ENCODE measurements at regions not wholly inside any gene's neighbourhood (a gene's known extent, or its start where the extent isn't known, plus 50 kb on each side); places are given as distances from the start of the nearest gene placed in this dataset.

DNA sequence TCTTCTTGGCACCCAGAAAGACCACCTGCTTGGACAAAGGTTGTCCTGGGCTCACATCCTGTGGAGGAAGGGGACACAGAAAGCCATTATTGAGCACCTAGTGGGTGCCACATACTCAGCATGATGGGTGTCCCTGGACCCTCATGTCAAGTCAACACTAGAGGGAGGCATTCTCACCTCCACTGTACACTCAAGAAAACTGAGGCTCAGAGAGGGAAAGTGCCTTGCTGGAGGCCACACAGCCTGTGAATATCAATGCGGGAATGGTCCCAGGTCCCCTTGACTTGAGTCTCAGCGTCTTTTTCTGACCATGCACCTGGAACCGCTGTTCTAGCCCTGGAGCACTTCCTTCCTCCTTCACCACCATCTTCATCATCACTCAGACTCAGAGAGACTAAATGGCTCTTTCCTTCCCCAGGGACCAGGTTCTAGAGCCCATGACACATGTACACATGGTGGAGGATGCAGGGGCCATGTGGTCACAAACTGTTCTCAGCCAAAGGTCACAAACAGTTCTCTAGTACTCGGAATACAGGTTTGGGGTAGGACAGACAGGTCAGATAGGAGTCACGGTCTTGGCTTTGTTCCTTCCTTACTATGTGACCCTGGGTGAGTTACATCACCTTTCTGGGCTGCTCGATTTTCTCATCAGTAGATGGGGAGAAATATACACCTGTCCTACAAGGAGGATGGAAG lies 89.2 kb upstream of the WNT4 start:
- Histone ChIP-seq H3K36me3 (replicated peaks; ENCODE audit: insufficient read depth, low read length) (no peaks in the 10 kb centered on the region), H3F3A (ENCODE audit: insufficient read depth, low read length) (no peaks in the 10 kb centered on the region), H3K9me3 (replicated peaks; ENCODE audit: insufficient read depth, low read length) (no peaks in the 10 kb centered on the region), H3K27me3 (replicated peaks; ENCODE audit: insufficient read depth, low read length) (peaks cover 88% of the 10 kb centered on the region), H3K4me1 (ENCODE audit: low read length) (no peaks in the 10 kb centered on the region), H3K4me3 (ENCODE audit: low read length) (no peak overlapping the region), H3K9ac (ENCODE audit: low read length) (no peak overlapping the region), H3K4me2 (ENCODE audit: low read depth, low read length) (no peak overlapping the region), H4K20me1 (ENCODE audit: insufficient read depth, low read length) (no peaks in the 10 kb centered on the region), H2AFZ (ENCODE audit: low read length) (no peak overlapping the region), H3K9me2 (replicated peaks; ENCODE audit: insufficient read depth, low read length) (no peaks in the 10 kb centered on the region), H3K27ac (ENCODE audit: low read length) (no peak overlapping the region), H3K79me2 (ENCODE audit: low read length) (no peaks in the 10 kb centered on the region)
- no peak for DNase-seq
- no peak for TF ChIP-seq CTCF (IDR thresholded peaks at IDR 0.05; ENCODE audit: low read length)
- TF ChIP-seq EZH2 (optimal IDR thresholded peaks at IDR 0.05; ENCODE audit: low read depth, low read length): no peak

GRCh38 chr1:22233222-22233621 lies 90.3 kb upstream of the WNT4 start:
- no peak overlapping the region for H3K4me2 ChIP-seq (ENCODE audit: low read depth, low read length)
- H3K4me1 ChIP-seq (ENCODE audit: low read length): no peaks in the 10 kb centered on the region
- no peaks in the 10 kb centered on the region for H3K9me2 ChIP-seq (replicated peaks; ENCODE audit: insufficient read depth, low read length)
- H2AFZ ChIP-seq (ENCODE audit: low read length): no peak overlapping the region
- H3K27me3 ChIP-seq (replicated peaks; ENCODE audit: insufficient read depth, low read length): peaks cover 88% of the 10 kb centered on the region
- H4K20me1 ChIP-seq (ENCODE audit: insufficient read depth, low read length): no peaks in the 10 kb centered on the region
- H3K36me3 ChIP-seq (replicated peaks; ENCODE audit: insufficient read depth, low read length): no peaks in the 10 kb centered on the region
- TF ChIP-seq EZH2 (optimal IDR thresholded peaks at IDR 0.05; ENCODE audit: low read depth, low read length) (no peak), CTCF (IDR thresholded peaks at IDR 0.05; ENCODE audit: low read length) (no peak), EZH2phosphoT487 (IDR thresholded peaks at IDR 0.05; ENCODE audit: low read length) (no peak)
- H3K27ac ChIP-seq (ENCODE audit: low read length): no peak overlapping the region
- no peaks in the 10 kb centered on the region for H3K79me2 ChIP-seq (ENCODE audit: low read length)
- no peak overlapping the region for H3K4me3 ChIP-seq (ENCODE audit: low read length)
- DNase-seq: no peak
- H3K9ac ChIP-seq (ENCODE audit: low read length): no peak overlapping the region
- no peaks in the 10 kb centered on the region for H3K9me3 ChIP-seq (replicated peaks; ENCODE audit: insufficient read depth, low read length)
- H3F3A ChIP-seq (ENCODE audit: insufficient read depth, low read length): no peaks in the 10 kb centered on the region

DNA sequence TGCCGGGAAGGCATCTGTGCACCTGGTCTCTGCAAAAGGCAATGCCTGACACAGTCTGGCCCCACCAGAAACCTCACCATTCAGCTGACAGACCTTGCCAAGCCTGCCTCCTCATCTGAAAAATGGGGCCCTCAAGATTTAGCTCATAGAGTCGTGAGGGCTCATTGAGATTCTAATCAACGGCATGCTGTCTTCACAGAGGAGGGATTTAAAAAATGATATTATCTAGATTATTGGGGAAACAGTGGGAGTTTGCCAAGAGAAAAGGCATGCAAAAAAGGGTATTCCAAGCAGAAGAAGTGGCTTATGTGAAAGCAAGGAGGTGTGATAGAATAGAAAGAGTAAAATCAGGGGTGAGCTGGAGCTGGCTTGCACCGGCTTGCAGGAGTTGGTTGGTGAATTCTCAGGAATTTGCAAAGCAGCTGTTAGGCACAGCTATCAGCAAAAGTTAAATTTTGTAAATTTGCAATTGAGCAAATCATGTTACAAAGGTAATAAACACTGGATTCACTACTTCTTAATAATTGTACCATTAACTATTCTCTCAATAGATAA lies 91.7 kb upstream of the WNT4 start:
- H3K4me2 ChIP-seq (ENCODE audit: low read depth, low read length): no peak overlapping the region
- no peaks in the 10 kb centered on the region for H3K9me2 ChIP-seq (replicated peaks; ENCODE audit: insufficient read depth, low read length)
- no peaks in the 10 kb centered on the region for H3K36me3 ChIP-seq (replicated peaks; ENCODE audit: insufficient read depth, low read length)
- H3K4me3 ChIP-seq (ENCODE audit: low read length): no peak overlapping the region
- H3K27ac ChIP-seq (ENCODE audit: low read length): no peak overlapping the region
- no peak overlapping the region for H3K9ac ChIP-seq (ENCODE audit: low read length)
- no peaks in the 10 kb centered on the region for H4K20me1 ChIP-seq (ENCODE audit: insufficient read depth, low read length)
- no peaks in the 10 kb centered on the region for H3K79me2 ChIP-seq (ENCODE audit: low read length)
- TF ChIP-seq EZH2 (optimal IDR thresholded peaks at IDR 0.05; ENCODE audit: low read depth, low read length) (no peak), CTCF (IDR thresholded peaks at IDR 0.05; ENCODE audit: low read length) (no peak), EZH2phosphoT487 (IDR thresholded peaks at IDR 0.05; ENCODE audit: low read length) (no peak)
- no peaks in the 10 kb centered on the region for H3K9me3 ChIP-seq (replicated peaks; ENCODE audit: insufficient read depth, low read length)
- H3F3A ChIP-seq (ENCODE audit: insufficient read depth, low read length): no peaks in the 10 kb centered on the region
- no peaks in the 10 kb centered on the region for H3K4me1 ChIP-seq (ENCODE audit: low read length)
- peaks cover 89% of the 10 kb centered on the region for H3K27me3 ChIP-seq (replicated peaks; ENCODE audit: insufficient read depth, low read length)
- H2AFZ ChIP-seq (ENCODE audit: low read length): no peak overlapping the region
- no peak for DNase-seq

Measured in MM.1S (cell line).